NCI-H1105 (cell line): ENCODE measurements at regions not wholly inside any gene's neighbourhood (a gene's known extent, or its start where the extent isn't known, plus 50 kb on each side); places are given as distances from the start of the nearest gene placed in this dataset.

ENCODE experiments used
- DNase-seq: peaks from one replicate; lab custom pipeline; 2025; lab: John Stamatoyannopoulos, UW

DNA sequence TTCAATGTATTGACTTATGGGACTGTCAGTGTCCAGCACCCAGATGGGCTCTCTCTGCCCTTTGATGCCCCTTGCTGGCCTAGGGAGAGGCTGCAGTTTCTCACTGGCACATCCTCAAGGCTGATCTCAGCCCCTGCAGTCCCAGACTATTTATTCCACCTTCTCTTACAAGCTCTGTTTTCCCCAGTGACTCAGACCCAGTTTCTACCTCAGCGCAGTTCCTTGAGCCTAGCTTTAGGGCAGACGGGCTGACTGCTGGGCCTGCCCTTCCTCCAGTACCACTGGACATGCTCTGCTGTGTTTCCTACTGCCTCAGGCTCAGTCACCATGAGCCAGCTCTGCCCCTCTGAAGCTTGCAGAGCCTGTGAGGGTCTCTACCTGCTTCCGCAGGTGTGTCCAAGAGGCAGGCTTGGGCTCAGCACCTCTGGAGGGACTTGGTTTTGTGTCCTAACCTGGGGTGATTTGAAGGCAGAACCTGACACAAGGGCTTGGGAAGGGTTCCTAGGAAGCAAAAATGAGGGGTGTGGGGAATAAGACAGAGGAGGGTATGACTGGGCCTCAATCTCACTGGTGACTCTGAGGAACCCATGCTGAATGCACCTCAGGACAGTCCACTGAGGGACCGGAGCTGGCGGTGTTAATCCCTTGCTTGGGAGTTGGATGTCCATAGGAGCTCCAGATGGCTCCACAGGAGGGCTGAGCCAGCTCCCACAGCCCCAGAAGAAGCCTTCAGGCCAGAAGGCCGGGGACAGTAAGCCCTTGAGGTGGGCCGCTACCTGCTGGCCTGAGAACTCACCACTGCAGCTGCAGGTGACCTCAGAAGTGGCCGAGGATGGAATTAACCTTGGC lies 689.9 kb downstream of the MATN1 start:
- no peak for DNase-seq

- no peak for DNase-seq
These were observed 691.1 kb downstream of the MATN1 start for GRCh38 chr1:30032302-30032701.

- no peak for DNase-seq
These were observed 693.7 kb downstream of the MATN1 start for GRCh38 chr1:30029677-30030076.

DNA sequence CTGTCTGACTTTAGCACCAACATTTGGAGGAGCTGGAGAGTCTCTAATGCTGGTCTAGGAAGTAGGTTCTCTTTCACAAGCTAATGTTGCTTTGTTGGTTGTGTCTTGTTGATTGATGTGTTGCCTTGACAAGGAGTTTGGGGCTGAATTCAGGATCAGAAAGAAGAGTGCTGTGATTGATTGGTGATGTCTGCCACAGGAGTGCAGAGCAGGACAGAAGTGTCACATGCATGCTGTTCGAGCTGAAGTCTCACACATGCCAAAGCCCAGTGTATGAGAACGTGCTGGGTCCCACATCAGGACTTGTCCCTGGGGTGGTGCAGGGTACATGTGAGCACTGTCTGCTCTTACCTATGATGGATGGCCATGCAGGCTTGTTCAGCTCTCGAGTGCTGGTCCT lies 694.4 kb downstream of the MATN1 start:
- DNase-seq, result no peak

GRCh38 chr1:30028283-30028682 lies 695.1 kb downstream of the MATN1 start:
- no peak for DNase-seq

GRCh38 chr1:30027247-30027646 lies 696.1 kb downstream of the MATN1 start:
- no peak for DNase-seq

GRCh38 chr1:30024411-30025195 lies 698.8 kb downstream of the MATN1 start:
- no peak for DNase-seq

- no peak for DNase-seq
These were observed 699.9 kb downstream of the MATN1 start for GRCh38 chr1:30023339-30024022.

- no peak for DNase-seq
These were observed 709.4 kb downstream of the MATN1 start for GRCh38 chr1:30014031-30014430.

GRCh38 chr1:30012455-30013440 lies 710.6 kb downstream of the MATN1 start:
- no peak for DNase-seq

DNA sequence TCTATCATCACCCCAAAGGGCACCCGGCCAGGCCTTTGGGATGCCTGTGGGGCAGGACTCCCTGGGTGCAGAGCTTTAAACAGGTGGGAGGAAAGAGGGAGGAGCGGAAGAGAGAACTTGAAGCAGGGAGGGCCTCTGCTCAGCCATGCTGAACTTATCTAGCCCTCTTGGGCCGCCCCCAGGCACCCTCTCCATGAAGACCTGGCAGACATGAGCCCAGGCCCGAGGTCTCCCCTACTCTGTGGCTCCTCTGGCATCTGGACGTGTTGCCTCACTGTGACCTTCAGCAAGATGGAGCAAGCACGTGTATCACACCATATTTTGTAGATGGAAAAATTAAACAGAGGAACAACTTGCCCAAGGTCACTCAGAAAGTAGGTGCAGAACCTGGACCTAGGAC lies 711.4 kb downstream of the MATN1 start:
- no peak for DNase-seq

GRCh38 chr1:30010506-30011106 lies 712.8 kb downstream of the MATN1 start:
- DNase-seq, result no peak

GRCh38 chr1:30009720-30010119 lies 713.7 kb downstream of the MATN1 start:
- DNase-seq, result no peak

- no peak for DNase-seq
These were observed 714.3 kb downstream of the MATN1 start for GRCh38 chr1:30008998-30009657.

DNA sequence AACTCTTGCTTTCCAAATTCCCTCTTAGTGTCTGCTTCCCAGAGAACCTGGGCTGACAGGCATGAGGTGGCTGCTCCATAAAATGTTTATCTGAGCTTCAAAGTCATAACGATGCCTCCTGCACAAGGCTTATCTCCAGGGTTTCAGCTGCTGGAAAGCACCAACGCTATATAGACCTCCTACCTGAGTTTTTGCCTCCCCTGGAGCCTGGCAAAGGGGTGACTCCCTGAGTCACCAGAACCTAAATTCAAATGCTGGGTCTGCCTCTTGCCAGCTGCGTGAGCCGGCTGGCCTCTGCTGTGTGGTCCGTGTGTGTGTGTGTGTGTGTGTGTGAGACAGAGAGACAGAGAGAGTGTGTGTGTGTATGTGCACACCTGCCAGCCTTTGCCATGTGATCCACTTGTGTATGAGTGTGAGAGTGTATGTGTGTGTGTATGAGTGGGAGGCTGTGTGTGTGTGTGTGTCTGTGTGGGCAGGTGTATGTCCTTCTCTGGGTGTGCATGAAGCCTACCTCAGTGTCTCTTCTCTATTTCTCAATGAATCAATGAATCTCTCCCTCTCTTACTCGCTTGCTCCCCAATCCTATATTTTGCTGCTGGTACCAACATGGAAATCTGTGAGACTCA lies 714.9 kb downstream of the MATN1 start:
- DNase-seq, result no peak

GRCh38 chr1:30005972-30006619 lies 717.3 kb downstream of the MATN1 start:
- no peak for DNase-seq

DNA sequence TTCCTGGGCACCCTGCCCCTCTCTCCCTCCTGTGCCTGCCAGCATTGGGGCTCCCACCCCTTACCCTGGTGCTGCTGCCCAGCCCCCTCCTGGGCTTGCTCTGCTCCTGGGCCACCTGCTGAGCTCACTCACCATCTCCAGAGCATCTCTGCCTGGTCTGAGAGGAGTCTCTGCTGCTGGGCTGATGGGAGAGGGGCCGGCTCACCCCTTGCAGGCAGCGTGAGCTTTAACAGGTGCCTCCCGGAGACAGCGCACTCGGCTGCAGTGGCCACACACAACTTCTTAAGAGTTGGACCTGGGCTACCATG lies 721.7 kb downstream of the MATN1 start:
- DNase-seq, result no peak

DNA sequence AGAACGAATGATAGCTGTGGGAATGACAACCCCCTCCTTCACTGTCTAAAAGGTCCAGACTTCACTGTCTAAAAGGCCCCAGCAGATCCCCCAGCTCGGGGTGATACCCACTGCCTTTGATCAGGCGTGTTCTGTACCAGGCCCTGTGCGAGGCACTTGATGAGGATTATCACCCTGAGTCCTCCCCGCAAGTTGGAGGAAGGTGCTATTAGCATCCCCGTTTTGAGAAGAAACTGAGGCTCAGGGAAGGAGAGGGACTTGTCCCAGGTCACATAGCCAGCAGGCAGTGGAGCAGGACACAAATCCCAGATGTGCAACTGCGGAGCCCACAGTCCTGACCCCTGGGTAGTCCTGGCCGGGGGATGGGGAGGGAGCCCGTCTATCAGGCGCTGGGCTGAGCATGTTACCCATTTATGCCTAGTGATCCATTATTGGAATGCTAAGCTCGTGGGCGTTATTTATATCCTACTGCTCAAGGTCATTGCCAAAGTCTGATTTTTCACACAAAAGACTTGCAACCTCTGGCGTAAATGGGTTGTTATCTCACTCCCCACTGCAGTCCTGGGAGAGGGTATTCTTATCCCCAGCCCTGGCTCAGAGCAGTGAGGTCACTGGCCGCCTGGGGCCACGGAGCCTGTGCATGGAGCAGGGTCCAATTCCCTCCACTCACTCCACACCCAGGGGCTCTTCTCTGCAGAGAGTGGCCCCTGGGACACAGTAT lies 722.2 kb downstream of the MATN1 start:
- DNase-seq, result no peak

GRCh38 chr1:30000266-30000665 lies 723.1 kb downstream of the MATN1 start:
- no peak for DNase-seq
